GM10248 (cell line): ENCODE measurements at regions not wholly inside any gene's neighbourhood (a gene's known extent, or its start where the extent isn't known, plus 50 kb on each side); places are given as distances from the start of the nearest gene placed in this dataset.
"Not testable (repeated sequence)": the region's sequence is repeated elsewhere in the genome, so short reads cannot be mapped to it uniquely, and the experiment has no call there.

Source experiments
- CTCF ChIA-PET: fragments of 300-600 bp; sonication (Branson Sonifier 250); formaldehyde crosslinking; extraction: SDS; loops from one replicate; lab custom pipeline; 2021; ENCODE audit warnings: antibody characterized with exemption; lab: Yijun Ruan, JAX
- POLR2A ChIA-PET: fragments of 350-650 bp; sonication (Branson Sonifier 250); formaldehyde crosslinking; extraction: SDS; loops from one replicate; lab custom pipeline; 2020; ENCODE audit warnings: antibody characterized with exemption; lab: Yijun Ruan, JAX
- DNase-seq: peaks from one replicate; pipeline ENCODE4 v3.0.0; 2012; ENCODE audit errors: extremely low spot score
- CTCF ChIP-seq: IDR thresholded peaks from 2 replicates; pipeline ENCODE4 v1.5.1; 2012; ENCODE audit warnings: mild to moderate bottlenecking, low read depth; ENCODE audit errors: extremely low read depth, missing control alignments, control extremely low read depth

- CTCF ChIA-PET: interaction anchor here (0.6 to 2.0 kb wide), 2 partner anchors 8 to 24 kb away, joined by 3 to 5 read pairs; no protein-coding TSS in a partner anchor
- POLR2A ChIA-PET: no interaction called here
- TF ChIP-seq CTCF: no peak
- no peak for DNase-seq
Observed at GRCh38 chr5:24161559-24161958, 483.2 kb downstream of the CDH10 start.

- DNase-seq: no peak
- no peak for TF ChIP-seq CTCF
- POLR2A ChIA-PET: no interaction called here
- CTCF ChIA-PET: interaction anchor here (0.6 to 2.0 kb wide), 2 partner anchors 9 to 25 kb away, joined by 3 to 5 read pairs; no protein-coding TSS in a partner anchor
Observed at GRCh38 chr5:24162343-24162742, 482.4 kb downstream of the CDH10 start.

- POLR2A ChIA-PET: no interaction called here
- no peak for DNase-seq
- CTCF ChIA-PET: no interaction called here
Observed at GRCh38 chr5:24163091-24163490, 481.7 kb downstream of the CDH10 start.

DNA sequence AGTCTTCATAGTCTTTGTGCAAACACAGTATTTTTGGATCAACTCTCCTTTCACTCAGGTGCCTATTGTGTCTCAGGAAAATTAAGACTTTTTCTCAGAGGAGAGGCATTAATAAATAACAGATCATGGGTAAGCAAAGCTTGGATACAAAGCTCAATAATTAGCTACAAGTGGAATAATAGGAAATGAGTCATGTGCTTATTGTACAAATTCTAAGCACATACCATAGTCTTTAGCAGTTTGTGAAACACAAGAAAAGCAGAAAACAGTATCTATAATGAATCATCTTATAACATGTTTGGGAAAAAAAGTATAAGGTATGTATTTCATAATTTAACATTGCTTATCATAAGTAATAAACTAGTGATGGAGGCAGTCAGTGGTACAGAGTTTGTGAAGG is 477.0 kb downstream of the CDH10 start:
- CTCF ChIA-PET: no interaction called here
- POLR2A ChIA-PET: no interaction called here
- no peak for DNase-seq
- no peak for TF ChIP-seq CTCF

More at GRCh38 chr5:24163091-24163490, 481.7 kb downstream of the CDH10 start:
- no peak for TF ChIP-seq CTCF

GRCh38 chr5:24170026-24170425 is 474.8 kb downstream of the CDH10 start:
- POLR2A ChIA-PET: no interaction called here
- no peak for TF ChIP-seq CTCF
- CTCF ChIA-PET: no interaction called here
- DNase-seq: no peak

- CTCF ChIA-PET, DNase-seq, POLR2A ChIA-PET: not testable (repeated sequence)
Observed at GRCh38 chr5:24170930-24171329, 473.8 kb downstream of the CDH10 start.

DNA sequence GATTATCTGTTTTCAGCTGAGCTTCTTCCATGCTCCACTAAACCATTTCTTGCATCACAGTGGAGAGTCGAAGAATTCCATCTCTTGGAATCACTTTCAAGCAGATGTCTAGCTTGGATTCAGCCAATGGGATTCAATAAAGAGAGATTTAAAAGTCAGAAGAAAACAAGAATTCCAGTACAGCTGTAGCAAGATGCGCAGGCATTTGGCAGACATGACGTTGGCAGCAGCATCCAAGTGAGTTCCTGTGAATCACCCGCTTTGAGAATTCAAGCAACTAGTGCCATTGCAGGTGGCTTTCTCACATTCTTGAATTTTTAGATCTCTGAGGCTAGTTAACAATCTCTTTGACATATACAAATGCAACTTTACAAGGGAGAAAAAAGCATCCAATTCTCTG is 467.0 kb downstream of the CDH10 start:
- no peak for TF ChIP-seq CTCF
- POLR2A ChIA-PET: no interaction called here
- no peak for DNase-seq
- CTCF ChIA-PET: interaction anchor here (0.9 kb wide), 1 partner anchor 11 kb away, joined by 3 read pairs; no protein-coding TSS in a partner anchor
